SK-MEL-5 (cell line): ENCODE measurements at regions not wholly inside any gene's neighbourhood (a gene's known extent, or its start where the extent isn't known, plus 50 kb on each side); places are given as distances from the start of the nearest gene placed in this dataset.

Experiments used
- DNase-seq: peaks from one replicate; pipeline ENCODE4 v3.0.0-alpha.2; 2016; ENCODE audit warnings: low read depth, low spot score
- in situ Hi-C: cut with HindIII; loops from 2 replicates; pipeline ENCODE4 v1.10.0; 2016; ENCODE audit warnings: low sequenced_read_pairs, high pct_unique_total_duplicates, low pct_unique_long_range_greater_than_20kb

- DNase-seq, result no peak
- in situ Hi-C loops, result no loop called here
These were observed 166.1 kb upstream of the BMPER start for GRCh38 chr7:33739286-33739685.

- no peak for DNase-seq
- in situ Hi-C loops, result no loop called here
These were observed 162.8 kb upstream of the BMPER start for GRCh38 chr7:33742521-33742920.

GRCh38 chr7:33742999-33743587 is 162.2 kb upstream of the BMPER start:
- DNase-seq, result no peak
- in situ Hi-C loops, result no loop called here

GRCh38 chr7:33743594-33743993 is 161.7 kb upstream of the BMPER start:
- DNase-seq, result no peak
- in situ Hi-C loops, result no loop called here

- DNase-seq, result peak; percentile 72
These were observed 160.9 kb upstream of the BMPER start for GRCh38 chr7:33744293-33745075.

GRCh38 chr7:33745934-33746333 is 159.4 kb upstream of the BMPER start:
- DNase-seq, result no peak
- in situ Hi-C loops, result no loop called here

More at GRCh38 chr7:33744293-33745075, 160.9 kb upstream of the BMPER start:
- in situ Hi-C loops, result no loop called here

GRCh38 chr7:33748793-33749192 is 156.5 kb upstream of the BMPER start:
- DNase-seq, result no peak
- in situ Hi-C loops, result no loop called here

GRCh38 chr7:33750177-33750576 is 155.2 kb upstream of the BMPER start:
- in situ Hi-C loops, result no loop called here
- DNase-seq, result no peak

- DNase-seq, result no peak
- in situ Hi-C loops, result no loop called here
These were observed 153.9 kb upstream of the BMPER start for GRCh38 chr7:33751443-33751842.

GRCh38 chr7:33753881-33754525 is 151.3 kb upstream of the BMPER start:
- DNase-seq, result no peak
- in situ Hi-C loops, result no loop called here

- DNase-seq, result peak; percentile 96
- in situ Hi-C loops, result no loop called here
These were observed 150.1 kb upstream of the BMPER start for GRCh38 chr7:33754933-33755928.

- in situ Hi-C loops, result no loop called here
- no peak for DNase-seq
These were observed 148.3 kb upstream of the BMPER start for GRCh38 chr7:33757050-33757449.

GRCh38 chr7:33757563-33758165 is 147.7 kb upstream of the BMPER start:
- DNase-seq, result peak; percentile 70
- in situ Hi-C loops, result no loop called here

GRCh38 chr7:33760146-33760545 is 145.2 kb upstream of the BMPER start:
- DNase-seq, result peak; percentile 60
- in situ Hi-C loops, result no loop called here

GRCh38 chr7:33760834-33761233 is 144.5 kb upstream of the BMPER start:
- in situ Hi-C loops, result no loop called here
- DNase-seq, result no peak

- in situ Hi-C loops, result no loop called here
- DNase-seq, result no peak
These were observed 143.8 kb upstream of the BMPER start for GRCh38 chr7:33761449-33762080.
